ENCODE measurements at regions not wholly inside any gene's neighbourhood (a gene's known extent, or its start where the extent isn't known, plus 50 kb on each side); places are given as distances from the start of the nearest gene placed in this dataset.
"Not testable (repeated sequence)": the region's sequence is repeated elsewhere in the genome, so short reads cannot be mapped to it uniquely, and the experiment has no call there.

GRCh38 chr16:52308051-52308450 lies 238.9 kb downstream of the TOX3 start:
- Histone ChIP-seq H3K9me3 (ENCODE audit: control insufficient read depth in 1 of 2, low read length in 2 of 2) (no peaks in the 10 kb centered on the region), H3K27ac (ENCODE audit: low read length) (no peak overlapping the region), H3K36me3 (ENCODE audit: control insufficient read depth in 1 of 2, insufficient read depth in 2 of 2, low read length in 2 of 2) (no peaks in the 10 kb centered on the region), H3K4me1 (ENCODE audit: control insufficient read depth in 1 of 2, insufficient read depth in 2 of 2, low read length in 2 of 2) (no peaks in the 10 kb centered on the region), H3K27me3 (ENCODE audit: low read depth, low read length) (no peaks in the 10 kb centered on the region), H3K4me3 (ENCODE audit: low read depth in 1 of 2, low read length in 2 of 2) (no peak overlapping the region)

- Histone ChIP-seq H3K4me1 (ENCODE audit: control insufficient read depth in 1 of 2, insufficient read depth in 2 of 2, low read length in 2 of 2) (no peaks in the 10 kb centered on the region), H3K4me3 (ENCODE audit: low read depth in 1 of 2, low read length in 2 of 2) (no peak overlapping the region), H3K9me3 (ENCODE audit: control insufficient read depth in 1 of 2, low read length in 2 of 2) (no peaks in the 10 kb centered on the region), H3K27me3 (ENCODE audit: low read depth, low read length) (no peaks in the 10 kb centered on the region), H3K36me3 (ENCODE audit: control insufficient read depth in 1 of 2, insufficient read depth in 2 of 2, low read length in 2 of 2) (no peaks in the 10 kb centered on the region), H3K27ac (ENCODE audit: low read length) (no peak overlapping the region)
Observed at GRCh38 chr16:52301026-52301425, 245.9 kb downstream of the TOX3 start.

GRCh38 chr16:52298769-52299168 lies 248.2 kb downstream of the TOX3 start:
- no peaks in the 10 kb centered on the region for H3K27me3 ChIP-seq (ENCODE audit: low read depth, low read length)
- no peaks in the 10 kb centered on the region for H3K36me3 ChIP-seq (ENCODE audit: control insufficient read depth in 1 of 2, insufficient read depth in 2 of 2, low read length in 2 of 2)
- H3K4me1 ChIP-seq (ENCODE audit: control insufficient read depth in 1 of 2, insufficient read depth in 2 of 2, low read length in 2 of 2): no peaks in the 10 kb centered on the region
- no peak overlapping the region for H3K27ac ChIP-seq (ENCODE audit: low read length)
- H3K9me3 ChIP-seq (ENCODE audit: control insufficient read depth in 1 of 2, low read length in 2 of 2): no peaks in the 10 kb centered on the region
- no peak overlapping the region for H3K4me3 ChIP-seq (ENCODE audit: low read depth in 1 of 2, low read length in 2 of 2)

DNA sequence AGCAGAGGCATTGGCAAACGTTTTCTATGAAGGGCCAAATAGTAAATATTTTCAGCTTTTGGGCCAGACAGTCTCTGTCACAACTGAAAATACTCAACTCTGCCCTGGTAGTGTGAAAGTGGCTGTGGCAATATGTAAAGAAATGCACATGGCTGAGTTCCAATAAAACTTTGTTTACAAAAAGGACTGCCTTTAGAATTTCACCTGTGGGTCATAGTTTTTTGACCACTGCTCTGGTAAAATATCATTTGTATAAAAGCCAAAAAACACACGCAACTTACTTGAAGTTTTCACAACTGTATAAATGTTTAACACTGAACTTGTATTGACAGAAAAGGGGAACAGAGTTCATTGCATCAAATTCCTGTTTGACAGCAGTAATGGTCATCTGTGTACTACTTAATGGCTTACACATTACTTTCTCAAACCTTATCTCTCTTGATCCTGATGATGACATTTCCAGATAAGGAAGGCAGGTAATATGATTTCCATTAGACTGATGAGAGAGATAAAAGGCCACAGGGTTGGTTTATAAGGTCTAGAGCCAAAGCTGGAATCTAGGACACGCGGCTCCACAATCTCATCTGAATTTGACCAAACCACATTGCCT lies 250.1 kb downstream of the TOX3 start:
- H3K36me3 ChIP-seq (ENCODE audit: control insufficient read depth in 1 of 2, insufficient read depth in 2 of 2, low read length in 2 of 2); H3K4me3 ChIP-seq (ENCODE audit: low read depth in 1 of 2, low read length in 2 of 2); H3K27me3 ChIP-seq (ENCODE audit: low read depth, low read length); H3K9me3 ChIP-seq (ENCODE audit: control insufficient read depth in 1 of 2, low read length in 2 of 2); H3K4me1 ChIP-seq (ENCODE audit: control insufficient read depth in 1 of 2, insufficient read depth in 2 of 2, low read length in 2 of 2); H3K27ac ChIP-seq (ENCODE audit: low read length): not testable (repeated sequence)

- Histone ChIP-seq H3K27ac (ENCODE audit: low read length) (no peak overlapping the region), H3K4me1 (ENCODE audit: control insufficient read depth in 1 of 2, insufficient read depth in 2 of 2, low read length in 2 of 2) (no peaks in the 10 kb centered on the region), H3K9me3 (ENCODE audit: control insufficient read depth in 1 of 2, low read length in 2 of 2) (no peaks in the 10 kb centered on the region), H3K4me3 (ENCODE audit: low read depth in 1 of 2, low read length in 2 of 2) (no peak overlapping the region), H3K36me3 (ENCODE audit: control insufficient read depth in 1 of 2, insufficient read depth in 2 of 2, low read length in 2 of 2) (no peaks in the 10 kb centered on the region), H3K27me3 (ENCODE audit: low read depth, low read length) (no peaks in the 10 kb centered on the region)
Observed at GRCh38 chr16:52296076-52296475, 250.9 kb downstream of the TOX3 start.

GRCh38 chr16:52294660-52295059 lies 252.3 kb downstream of the TOX3 start:
- no peaks in the 10 kb centered on the region for H3K36me3 ChIP-seq (ENCODE audit: control insufficient read depth in 1 of 2, insufficient read depth in 2 of 2, low read length in 2 of 2)
- no peaks in the 10 kb centered on the region for H3K27me3 ChIP-seq (ENCODE audit: low read depth, low read length)
- no peak overlapping the region for H3K27ac ChIP-seq (ENCODE audit: low read length)
- no peak overlapping the region for H3K4me3 ChIP-seq (ENCODE audit: low read depth in 1 of 2, low read length in 2 of 2)
- H3K9me3 ChIP-seq (ENCODE audit: control insufficient read depth in 1 of 2, low read length in 2 of 2): no peaks in the 10 kb centered on the region
- no peaks in the 10 kb centered on the region for H3K4me1 ChIP-seq (ENCODE audit: control insufficient read depth in 1 of 2, insufficient read depth in 2 of 2, low read length in 2 of 2)

- no peaks in the 10 kb centered on the region for H3K36me3 ChIP-seq (ENCODE audit: control insufficient read depth in 1 of 2, insufficient read depth in 2 of 2, low read length in 2 of 2)
- H3K9me3 ChIP-seq (ENCODE audit: control insufficient read depth in 1 of 2, low read length in 2 of 2): no peaks in the 10 kb centered on the region
- H3K4me1 ChIP-seq (ENCODE audit: control insufficient read depth in 1 of 2, insufficient read depth in 2 of 2, low read length in 2 of 2): no peaks in the 10 kb centered on the region
- no peak overlapping the region for H3K27ac ChIP-seq (ENCODE audit: low read length)
- H3K4me3 ChIP-seq (ENCODE audit: low read depth in 1 of 2, low read length in 2 of 2): no peak overlapping the region
- H3K27me3 ChIP-seq (ENCODE audit: low read depth, low read length): no peaks in the 10 kb centered on the region
Observed at GRCh38 chr16:52293204-52293603, 253.7 kb downstream of the TOX3 start.

- Histone ChIP-seq H3K4me1 (ENCODE audit: control insufficient read depth in 1 of 2, insufficient read depth in 2 of 2, low read length in 2 of 2) (no peaks in the 10 kb centered on the region), H3K36me3 (ENCODE audit: control insufficient read depth in 1 of 2, insufficient read depth in 2 of 2, low read length in 2 of 2) (no peaks in the 10 kb centered on the region)
Observed at GRCh38 chr16:52283584-52284375, 263.2 kb downstream of the TOX3 start.

GRCh38 chr16:52283018-52283417 lies 263.9 kb downstream of the TOX3 start:
- H3K9me3 ChIP-seq (ENCODE audit: control insufficient read depth in 1 of 2, low read length in 2 of 2): no peaks in the 10 kb centered on the region
- no peak overlapping the region for H3K4me3 ChIP-seq (ENCODE audit: low read depth in 1 of 2, low read length in 2 of 2)
- H3K27me3 ChIP-seq (ENCODE audit: low read depth, low read length): no peaks in the 10 kb centered on the region
- H3K4me1 ChIP-seq (ENCODE audit: control insufficient read depth in 1 of 2, insufficient read depth in 2 of 2, low read length in 2 of 2): no peaks in the 10 kb centered on the region
- H3K27ac ChIP-seq (ENCODE audit: low read length): no peak overlapping the region
- H3K36me3 ChIP-seq (ENCODE audit: control insufficient read depth in 1 of 2, insufficient read depth in 2 of 2, low read length in 2 of 2): no peaks in the 10 kb centered on the region

More at GRCh38 chr16:52283584-52284375, 263.2 kb downstream of the TOX3 start:
- no peaks in the 10 kb centered on the region for H3K27me3 ChIP-seq (ENCODE audit: low read depth, low read length)
- H3K4me3 ChIP-seq (ENCODE audit: low read depth in 1 of 2, low read length in 2 of 2): no peak overlapping the region
- no peaks in the 10 kb centered on the region for H3K9me3 ChIP-seq (ENCODE audit: control insufficient read depth in 1 of 2, low read length in 2 of 2)
- no peak overlapping the region for H3K27ac ChIP-seq (ENCODE audit: low read length)

- H3K27me3 ChIP-seq (ENCODE audit: low read depth, low read length): no peaks in the 10 kb centered on the region
- H3K4me3 ChIP-seq (ENCODE audit: low read depth in 1 of 2, low read length in 2 of 2): no peak overlapping the region
- no peaks in the 10 kb centered on the region for H3K4me1 ChIP-seq (ENCODE audit: control insufficient read depth in 1 of 2, insufficient read depth in 2 of 2, low read length in 2 of 2)
- H3K27ac ChIP-seq (ENCODE audit: low read length): no peak overlapping the region
- no peaks in the 10 kb centered on the region for H3K36me3 ChIP-seq (ENCODE audit: control insufficient read depth in 1 of 2, insufficient read depth in 2 of 2, low read length in 2 of 2)
- no peaks in the 10 kb centered on the region for H3K9me3 ChIP-seq (ENCODE audit: control insufficient read depth in 1 of 2, low read length in 2 of 2)
Observed at GRCh38 chr16:52280086-52280485, 266.9 kb downstream of the TOX3 start.

DNA sequence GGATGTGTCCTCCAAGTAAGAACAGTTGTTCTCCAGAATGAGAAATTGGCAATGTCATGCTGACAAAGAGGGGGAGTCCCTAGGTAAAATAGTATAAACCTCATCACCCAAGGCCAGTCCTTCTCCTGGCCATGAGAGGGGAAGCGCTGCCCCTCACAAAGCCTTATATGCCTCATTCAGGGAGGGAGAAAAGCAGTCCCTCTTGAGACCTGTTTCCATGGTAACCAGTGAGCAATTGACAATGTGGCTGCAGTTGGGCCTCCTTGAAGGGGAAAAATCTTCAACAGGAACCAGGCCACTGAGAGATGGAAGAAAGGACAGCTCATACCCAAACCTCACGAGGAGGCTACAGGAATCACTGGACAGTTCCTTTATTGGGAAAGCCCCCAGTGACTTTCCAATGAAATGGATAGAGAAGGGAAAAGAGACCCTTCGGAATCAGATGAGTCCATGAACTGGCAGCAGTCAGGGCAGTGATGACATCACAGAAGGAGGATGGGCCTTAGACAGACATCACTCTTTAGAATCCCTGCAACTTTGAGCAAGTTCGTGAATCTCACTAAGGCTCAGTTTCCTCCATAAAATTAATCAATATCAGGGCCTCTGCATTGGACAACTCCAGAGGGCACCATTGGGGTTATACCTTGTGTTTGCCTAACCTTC lies 275.7 kb downstream of the TOX3 start:
- H3K36me3 ChIP-seq (ENCODE audit: control insufficient read depth in 1 of 2, insufficient read depth in 2 of 2, low read length in 2 of 2): no peaks in the 10 kb centered on the region
- no peaks in the 10 kb centered on the region for H3K4me1 ChIP-seq (ENCODE audit: control insufficient read depth in 1 of 2, insufficient read depth in 2 of 2, low read length in 2 of 2)
- H3K9me3 ChIP-seq (ENCODE audit: control insufficient read depth in 1 of 2, low read length in 2 of 2): no peaks in the 10 kb centered on the region
- no peaks in the 10 kb centered on the region for H3K27me3 ChIP-seq (ENCODE audit: low read depth, low read length)
- H3K4me3 ChIP-seq (ENCODE audit: low read depth in 1 of 2, low read length in 2 of 2): no peak overlapping the region
- no peak overlapping the region for H3K27ac ChIP-seq (ENCODE audit: low read length)
